NT2/D1 (cell line): ENCODE measurements at regions not wholly inside any gene's neighbourhood (a gene's known extent, or its start where the extent isn't known, plus 50 kb on each side); places are given as distances from the start of the nearest gene placed in this dataset.

Experiments used
- DNase-seq: peaks from one replicate; pipeline ENCODE4 v3.0.0-alpha.2; 2011; ENCODE audit warnings: low read depth, low spot score
- H3K27me3 ChIP-seq: 2 replicates; pipeline ENCODE4 v1.6.0; 2011; ENCODE audit warnings: mild to moderate bottlenecking; ENCODE audit not compliant: insufficient read length, insufficient read depth
- H3K36me3 ChIP-seq: 2 replicates; pipeline ENCODE4 v1.6.1; 2011; ENCODE audit warnings: mild to moderate bottlenecking, low read length, mixed read lengths; ENCODE audit not compliant: insufficient read depth, insufficient read length
- H3K4me1 ChIP-seq: 2 replicates; pipeline ENCODE4 v1.5.1; 2011; ENCODE audit not compliant: insufficient read depth, insufficient read length
- H3K4me3 ChIP-seq: 2 replicates; pipeline ENCODE4 v1.5.1; 2011; ENCODE audit warnings: low read depth; ENCODE audit not compliant: insufficient read length
- H3K9ac ChIP-seq: 2 replicates; pipeline ENCODE4 v1.6.0; 2011; ENCODE audit warnings: low read depth; ENCODE audit not compliant: insufficient read length
- H3K9me3 ChIP-seq: 2 replicates; pipeline ENCODE4 v1.5.1; 2011; ENCODE audit warnings: mild to moderate bottlenecking, low read length; ENCODE audit not compliant: insufficient read depth
- SUZ12 ChIP-seq: IDR thresholded peaks from 2 replicates; pipeline ENCODE4 v1.6.1; 2011; ENCODE audit not compliant: insufficient read length, insufficient read depth; ENCODE audit errors: extremely low read depth
- YY1 ChIP-seq: IDR thresholded peaks from 2 replicates; pipeline ENCODE4 v1.6.1; 2011; ENCODE audit not compliant: insufficient read length, insufficient read depth
- ZNF274 ChIP-seq: IDR thresholded peaks from 2 replicates; pipeline ENCODE4 v1.6.1; 2011; ENCODE audit warnings: mild to moderate bottlenecking, low read depth, low read length

DNA sequence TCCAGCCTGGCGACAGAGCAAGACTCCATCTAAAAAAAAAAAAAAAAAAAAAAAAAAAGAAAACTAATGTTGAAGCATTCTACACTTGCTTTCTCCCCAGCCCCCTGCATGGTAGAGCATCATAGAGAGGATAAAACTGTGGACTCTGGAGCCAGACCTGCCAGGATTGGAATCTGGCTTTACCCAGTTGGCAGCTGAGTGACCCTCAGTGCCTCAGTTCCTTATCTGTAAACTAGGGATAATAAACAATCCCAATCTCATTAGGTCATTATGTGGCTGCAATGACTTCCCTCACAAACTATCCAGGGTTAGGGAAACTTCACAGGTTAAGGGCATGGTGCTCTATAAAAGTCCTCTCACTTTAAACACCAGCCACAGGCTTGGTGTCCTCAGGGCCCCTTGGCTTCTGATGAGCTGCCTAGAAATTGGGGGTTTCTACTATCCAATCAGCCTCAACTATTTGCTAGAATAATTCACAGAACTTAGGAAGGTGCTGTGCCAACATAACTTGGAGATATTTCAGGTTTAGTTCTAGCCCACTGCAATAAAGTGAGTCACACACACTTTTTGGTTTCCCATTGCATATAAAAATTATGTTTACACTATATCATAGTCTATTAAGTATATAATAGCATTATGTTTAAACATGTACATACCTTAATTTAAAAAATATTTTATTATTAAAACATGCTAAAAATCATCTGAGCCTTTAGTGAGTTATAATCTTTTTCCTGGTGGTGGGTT lies 180.5 kb upstream of the B3GALT2 start:
- no peaks in the 10 kb centered on the region for H3K27me3 ChIP-seq
- H3K36me3 ChIP-seq, result no peaks in the 10 kb centered on the region
- H3K9me3 ChIP-seq, result no peaks in the 10 kb centered on the region
- DNase-seq, result no peak
- TF ChIP-seq YY1, result no peak
- TF ChIP-seq SUZ12, result no peak
- TF ChIP-seq ZNF274, result no peak
- H3K9ac ChIP-seq, result no peak overlapping the region
- H3K4me1 ChIP-seq, result no peaks in the 10 kb centered on the region
- H3K4me3 ChIP-seq, result no peak overlapping the region

DNA sequence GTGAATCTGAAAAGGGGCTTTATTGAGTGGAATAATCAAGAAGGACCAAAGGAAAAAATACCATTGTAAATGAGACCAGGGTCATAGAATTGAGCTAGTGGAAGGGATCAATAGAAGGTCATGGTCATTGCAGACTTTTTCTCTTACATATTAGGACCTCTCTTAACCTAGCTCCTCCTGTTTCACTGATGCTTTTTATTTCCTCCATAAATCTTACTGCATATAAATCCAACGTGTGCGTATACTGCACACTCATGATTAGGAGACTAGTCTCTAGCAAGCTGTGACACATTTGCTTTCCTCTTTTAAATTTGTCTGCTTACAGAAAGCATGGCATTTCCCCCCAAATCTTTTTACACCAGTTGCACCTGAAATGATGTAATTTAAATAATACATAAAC lies 179.6 kb upstream of the B3GALT2 start:
- TF ChIP-seq YY1 (no peak), ZNF274 (no peak), SUZ12 (no peak)
- H3K4me3 ChIP-seq, result no peak overlapping the region
- no peak for DNase-seq
- H3K36me3 ChIP-seq, result no peaks in the 10 kb centered on the region
- H3K27me3 ChIP-seq, result no peaks in the 10 kb centered on the region
- H3K9me3 ChIP-seq, result no peaks in the 10 kb centered on the region
- no peaks in the 10 kb centered on the region for H3K4me1 ChIP-seq
- H3K9ac ChIP-seq, result no peak overlapping the region

DNA sequence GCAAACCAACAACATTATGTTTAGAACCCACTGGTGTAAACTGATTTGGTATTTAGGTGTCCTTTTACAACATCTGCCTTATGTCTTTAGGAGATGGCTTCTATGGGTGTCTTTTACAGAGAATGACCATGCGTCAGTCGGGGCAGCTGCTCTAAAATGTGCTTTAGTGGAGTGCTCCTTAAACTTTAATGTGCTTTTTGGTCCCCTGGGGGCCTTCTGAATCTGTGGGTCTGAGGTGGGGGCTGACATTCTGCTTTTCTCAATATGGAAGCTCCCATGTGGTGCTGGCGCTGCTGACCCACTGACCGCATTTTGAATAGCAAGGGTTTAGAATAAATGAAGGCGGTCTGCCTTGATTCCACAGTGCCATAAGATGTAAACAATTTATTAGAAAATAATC lies 173.2 kb upstream of the B3GALT2 start:
- H3K36me3 ChIP-seq, result no peaks in the 10 kb centered on the region
- H3K9ac ChIP-seq, result no peak overlapping the region
- no peak overlapping the region for H3K4me3 ChIP-seq
- no peaks in the 10 kb centered on the region for H3K9me3 ChIP-seq
- no peaks in the 10 kb centered on the region for H3K27me3 ChIP-seq
- no peaks in the 10 kb centered on the region for H3K4me1 ChIP-seq
- TF ChIP-seq YY1 (no peak), ZNF274 (no peak), SUZ12 (no peak)
- DNase-seq, result no peak

DNA sequence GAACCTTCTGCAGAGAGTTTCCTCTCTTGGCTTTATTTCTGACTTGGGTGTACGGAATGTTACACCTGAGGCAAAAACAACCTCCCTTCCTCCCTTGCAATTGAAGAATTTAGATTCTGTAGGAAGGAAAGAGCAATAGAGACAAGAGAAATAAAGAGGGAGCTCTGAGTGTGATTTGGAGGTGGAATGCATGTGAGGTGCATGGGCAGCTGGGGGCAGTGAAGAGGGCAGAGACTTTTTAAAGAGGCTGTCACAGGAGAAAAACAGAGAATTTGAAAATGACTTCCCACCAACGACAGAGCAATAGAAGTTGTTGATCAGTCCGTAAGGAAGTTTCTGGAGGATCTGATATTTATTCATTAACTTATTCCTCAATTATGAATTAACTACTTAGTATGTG lies 172.0 kb upstream of the B3GALT2 start:
- H3K27me3 ChIP-seq, result no peaks in the 10 kb centered on the region
- TF ChIP-seq ZNF274 (no peak), YY1 (no peak), SUZ12 (no peak)
- H3K4me1 ChIP-seq, result no peaks in the 10 kb centered on the region
- H3K9me3 ChIP-seq, result no peaks in the 10 kb centered on the region
- H3K36me3 ChIP-seq, result no peaks in the 10 kb centered on the region
- no peak overlapping the region for H3K4me3 ChIP-seq
- no peak overlapping the region for H3K9ac ChIP-seq
- DNase-seq, result no peak

DNA sequence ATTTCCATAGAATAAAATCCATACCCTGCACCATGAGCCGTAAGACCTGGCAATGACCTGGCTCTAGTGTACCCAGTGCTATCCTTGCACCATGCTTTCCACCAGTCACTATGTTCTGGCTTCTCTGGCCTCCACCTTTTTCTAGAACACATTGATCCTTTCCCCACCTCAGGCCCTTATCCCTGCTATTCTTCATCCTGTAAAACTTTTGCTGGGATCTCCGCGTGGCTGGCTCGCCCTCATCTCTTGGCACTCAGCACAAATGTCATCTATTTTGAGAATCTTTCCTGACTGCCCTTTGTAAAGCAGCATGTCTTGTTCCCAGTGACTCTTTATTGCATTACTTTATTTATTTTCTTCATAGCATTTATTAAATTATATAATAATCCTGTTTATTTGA lies 169.8 kb upstream of the B3GALT2 start:
- H3K9me3 ChIP-seq, result no peaks in the 10 kb centered on the region
- H3K36me3 ChIP-seq, result no peaks in the 10 kb centered on the region
- no peaks in the 10 kb centered on the region for H3K27me3 ChIP-seq
- no peak overlapping the region for H3K9ac ChIP-seq
- no peak for TF ChIP-seq SUZ12
- TF ChIP-seq ZNF274, result no peak
- TF ChIP-seq YY1, result no peak
- DNase-seq, result no peak
- H3K4me1 ChIP-seq, result no peaks in the 10 kb centered on the region
- no peak overlapping the region for H3K4me3 ChIP-seq

DNA sequence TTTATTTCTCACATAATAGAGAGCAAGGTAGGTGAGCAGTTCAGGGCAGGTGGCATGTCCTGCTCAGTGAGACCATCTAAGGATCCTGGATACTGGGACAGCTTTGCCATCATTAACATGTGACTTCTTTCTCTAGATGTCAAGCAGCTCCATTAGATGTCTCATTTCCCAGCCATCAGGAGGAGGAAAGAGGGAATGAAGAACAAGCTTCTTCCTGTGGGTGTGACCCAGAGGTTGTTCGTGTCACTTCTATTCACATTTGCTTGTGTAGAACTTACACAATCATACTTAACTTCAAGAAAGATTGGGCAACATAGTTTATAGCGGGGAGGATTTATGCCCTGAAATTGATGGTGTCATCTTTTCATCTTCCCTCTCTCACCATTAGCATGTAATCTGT lies 169.2 kb upstream of the B3GALT2 start:
- TF ChIP-seq ZNF274 (no peak), SUZ12 (no peak), YY1 (no peak)
- H3K36me3 ChIP-seq, result no peaks in the 10 kb centered on the region
- H3K9me3 ChIP-seq, result no peaks in the 10 kb centered on the region
- H3K4me3 ChIP-seq, result no peak overlapping the region
- no peak overlapping the region for H3K9ac ChIP-seq
- no peak for DNase-seq
- H3K4me1 ChIP-seq, result no peaks in the 10 kb centered on the region
- H3K27me3 ChIP-seq, result no peaks in the 10 kb centered on the region

DNA sequence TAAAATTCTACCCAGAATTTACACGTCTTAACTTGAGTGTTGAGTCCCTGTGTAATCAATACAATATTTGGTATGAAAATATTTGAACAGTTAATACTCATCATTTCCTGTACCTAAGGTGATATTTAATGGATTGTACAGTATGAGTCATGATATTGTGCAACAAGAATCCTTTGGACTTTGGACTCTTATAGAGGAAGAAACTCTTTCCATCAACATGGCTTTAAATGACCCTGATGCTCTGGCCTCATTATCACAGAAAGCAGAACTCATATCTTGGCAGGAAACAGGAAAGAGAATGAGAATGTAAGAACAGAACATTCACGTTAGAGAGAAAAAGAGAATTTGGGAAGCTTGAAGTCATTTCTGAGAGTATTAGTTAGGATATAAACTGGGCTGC lies 168.8 kb upstream of the B3GALT2 start:
- no peak for DNase-seq
- no peaks in the 10 kb centered on the region for H3K9me3 ChIP-seq
- H3K4me1 ChIP-seq, result no peaks in the 10 kb centered on the region
- no peaks in the 10 kb centered on the region for H3K27me3 ChIP-seq
- H3K4me3 ChIP-seq, result no peak overlapping the region
- TF ChIP-seq SUZ12 (no peak), ZNF274 (no peak), YY1 (no peak)
- H3K9ac ChIP-seq, result no peak overlapping the region
- H3K36me3 ChIP-seq, result no peaks in the 10 kb centered on the region

DNA sequence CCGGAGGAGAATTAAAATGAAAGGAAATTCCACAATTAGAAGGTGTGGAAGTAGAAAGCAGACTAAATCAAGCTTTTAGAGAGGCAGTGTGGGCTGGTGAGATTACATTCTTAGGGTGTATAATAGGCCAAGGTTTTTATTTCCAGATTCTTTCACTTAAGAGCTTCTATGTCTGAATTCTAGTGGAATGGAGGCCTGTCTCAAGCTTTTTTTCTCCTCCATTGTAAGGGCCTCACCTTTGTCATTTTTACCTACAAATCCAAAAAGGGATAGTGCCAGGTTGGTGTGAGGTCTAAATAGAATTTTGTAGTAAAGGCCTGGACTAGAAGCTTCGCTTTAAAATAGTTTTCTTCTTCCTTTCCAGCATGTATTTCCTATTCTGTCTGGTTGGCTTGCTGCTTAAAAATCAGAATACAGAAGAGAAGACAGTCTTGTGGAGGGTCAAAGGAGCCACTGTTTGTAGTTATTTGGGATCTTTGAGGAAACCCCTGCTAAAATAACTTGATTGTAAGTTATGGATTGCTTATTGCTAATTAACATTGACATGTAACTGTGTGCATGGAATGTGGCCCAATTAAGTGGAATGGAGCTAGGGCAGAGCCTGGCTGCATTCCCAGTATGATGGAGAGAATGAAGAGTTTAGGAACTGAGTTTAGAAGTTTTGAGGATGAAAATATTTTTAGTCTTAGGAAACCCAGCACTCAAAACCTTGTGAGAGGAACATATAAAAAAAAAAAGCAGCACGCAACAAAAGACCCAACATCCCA lies 162.5 kb upstream of the B3GALT2 start:
- DNase-seq, result no peak
- TF ChIP-seq SUZ12, result no peak
- no peak for TF ChIP-seq ZNF274
- H3K4me1 ChIP-seq, result no peaks in the 10 kb centered on the region
- H3K36me3 ChIP-seq, result no peaks in the 10 kb centered on the region
- H3K9ac ChIP-seq, result no peak overlapping the region
- no peaks in the 10 kb centered on the region for H3K9me3 ChIP-seq
- H3K27me3 ChIP-seq, result no peaks in the 10 kb centered on the region
- H3K4me3 ChIP-seq, result no peak overlapping the region
